HG02943 (cell line): ENCODE measurements at regions not wholly inside any gene's neighbourhood (a gene's known extent, or its start where the extent isn't known, plus 50 kb on each side); places are given as distances from the start of the nearest gene placed in this dataset.
"Not testable (repeated sequence)": the region's sequence is repeated elsewhere in the genome, so short reads cannot be mapped to it uniquely, and the experiment has no call there.

ENCODE experiments used
- ATAC-seq: cut with Tn5 transposase; IDR thresholded peaks from one replicate; pipeline ENCODE4 v1.9.1; 2021; ENCODE audit warnings: mild to moderate bottlenecking, low read depth, moderate library complexity; ENCODE audit not compliant: unreplicated experiment

DNA sequence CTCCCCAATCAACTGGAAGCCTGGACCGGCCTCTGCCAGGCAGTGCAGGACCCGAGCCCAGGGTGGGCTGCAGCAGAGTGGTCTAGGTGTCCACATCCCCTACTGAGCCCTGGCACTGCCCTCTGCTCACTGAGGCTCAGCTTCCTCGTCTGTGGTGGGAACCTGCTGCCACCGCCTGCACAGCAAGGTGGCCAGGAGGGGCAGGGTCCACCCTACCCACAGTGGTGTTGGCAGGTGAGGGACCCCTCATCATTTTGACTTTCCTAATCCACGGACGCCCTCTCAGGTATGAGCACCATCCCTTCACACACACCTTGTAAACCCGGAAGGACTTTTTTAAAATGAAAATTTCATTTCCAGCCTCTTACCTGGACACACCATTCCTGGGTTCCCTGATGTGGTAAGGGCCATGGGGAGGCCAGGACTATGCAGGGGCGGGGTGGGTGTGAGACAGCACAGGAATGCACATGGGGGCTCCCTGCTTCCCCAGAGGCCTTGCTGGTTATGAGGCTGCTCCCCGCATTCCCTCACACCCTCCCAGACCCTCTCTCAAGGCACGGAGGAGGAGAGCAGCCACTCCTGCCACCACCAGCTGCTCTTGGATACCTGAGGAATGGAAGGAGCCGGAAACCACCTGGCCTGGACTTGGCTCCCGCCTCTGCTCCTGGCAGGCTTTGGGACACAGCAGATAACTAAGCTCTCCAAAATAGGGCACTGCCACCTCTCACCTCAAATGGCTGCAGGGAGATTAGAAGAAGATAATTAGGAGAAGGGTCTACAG is 185.9 kb upstream of the TPM1 start:
- no peak for ATAC-seq

DNA sequence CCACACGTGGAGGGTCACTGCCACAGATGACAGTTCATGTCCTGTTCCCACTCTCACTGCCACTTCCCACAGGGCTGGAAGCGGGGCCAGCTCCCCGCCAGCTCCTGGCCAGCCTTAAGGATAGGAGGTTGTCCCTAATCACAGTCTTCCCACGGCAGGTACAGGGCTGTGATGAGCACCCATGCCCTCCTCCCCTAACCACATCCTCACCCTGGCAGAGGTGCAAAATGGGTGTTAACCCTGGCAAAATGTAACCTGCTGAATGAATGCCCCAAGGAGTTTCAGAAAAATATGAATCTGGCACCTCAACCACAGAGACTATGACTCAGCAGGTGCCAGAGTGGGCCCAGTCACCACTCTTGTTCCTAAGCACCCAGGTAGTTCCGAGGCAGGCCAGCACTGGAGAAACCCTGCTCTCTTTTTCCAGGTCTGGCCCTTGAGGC is 185.1 kb upstream of the TPM1 start:
- ATAC-seq, result no peak

DNA sequence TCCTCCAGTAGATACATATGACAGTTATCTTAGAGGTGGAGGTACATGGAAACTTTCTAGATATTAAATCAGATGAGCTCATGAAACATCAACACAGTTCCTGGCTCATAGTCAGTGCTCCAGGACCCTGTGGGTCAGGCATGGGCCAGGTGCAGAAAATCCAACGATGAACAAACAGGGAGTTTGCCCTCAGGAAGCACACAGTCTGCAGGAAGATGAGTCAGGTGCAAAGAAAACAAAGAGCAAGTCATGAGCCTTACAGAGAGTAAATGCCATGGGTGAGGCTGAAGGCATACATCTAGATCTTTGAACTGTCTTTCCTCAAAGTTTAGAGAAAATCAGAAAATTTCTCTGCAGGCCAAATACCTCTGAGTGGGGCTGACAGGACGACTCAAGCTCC is 184.2 kb upstream of the TPM1 start:
- no peak for ATAC-seq

DNA sequence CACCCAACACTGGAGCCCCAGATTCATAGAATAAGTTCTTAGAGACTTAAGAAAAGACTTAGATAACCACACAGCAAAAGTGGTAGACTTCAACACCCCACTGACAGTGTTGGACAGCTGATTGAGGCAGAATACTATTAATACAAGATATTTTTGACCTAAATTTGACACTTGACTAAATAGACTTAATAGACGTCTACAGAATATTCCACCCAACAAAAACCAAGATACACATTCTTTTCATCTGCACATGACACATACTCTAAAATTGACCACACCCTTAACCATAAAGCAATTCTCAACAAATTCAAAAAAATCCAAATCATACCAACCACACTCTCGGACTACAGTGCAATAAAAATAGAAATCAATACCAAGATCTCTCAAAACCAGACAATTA is 179.8 kb upstream of the TPM1 start:
- ATAC-seq, result no peak

DNA sequence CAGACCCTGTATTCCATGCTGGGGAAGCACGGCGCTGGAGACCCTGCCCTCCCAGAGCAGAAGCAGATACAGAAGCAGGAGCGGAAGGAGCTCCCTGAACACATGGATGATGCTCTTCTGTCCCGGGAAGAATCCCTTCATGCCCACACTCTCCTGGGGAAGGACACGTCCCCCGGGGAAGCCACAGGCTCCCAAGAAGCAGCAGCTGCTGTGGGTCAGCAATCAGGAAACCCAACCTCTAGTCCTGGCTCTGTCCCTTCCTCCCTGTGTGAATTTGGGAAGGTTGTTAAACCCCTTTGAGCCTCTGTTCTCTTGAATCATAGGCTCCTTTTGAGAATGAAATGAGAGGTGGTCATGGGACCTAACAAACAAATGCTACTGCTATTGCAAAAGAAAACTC is 176.2 kb upstream of the TPM1 start:
- no peak for ATAC-seq

DNA sequence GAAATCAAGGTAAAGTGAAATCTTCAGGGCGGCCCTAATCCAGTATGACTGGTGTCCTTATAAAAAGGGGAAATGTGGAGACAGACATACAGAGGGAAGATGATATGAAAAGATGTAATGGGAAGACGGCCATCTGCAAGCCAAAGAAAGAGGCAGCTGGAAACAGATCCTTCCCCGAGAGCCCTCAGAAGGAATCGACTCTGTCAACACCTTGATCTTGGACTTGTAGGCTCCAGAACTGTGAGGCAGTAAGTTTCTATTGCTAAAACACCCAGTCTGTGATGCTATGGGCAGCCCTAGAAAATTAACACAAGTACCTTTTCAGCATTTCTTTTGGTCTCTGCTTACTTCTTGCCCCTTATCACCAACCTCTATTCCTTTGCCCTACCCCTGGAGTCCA is 174.7 kb upstream of the TPM1 start:
- ATAC-seq, result no peak

DNA sequence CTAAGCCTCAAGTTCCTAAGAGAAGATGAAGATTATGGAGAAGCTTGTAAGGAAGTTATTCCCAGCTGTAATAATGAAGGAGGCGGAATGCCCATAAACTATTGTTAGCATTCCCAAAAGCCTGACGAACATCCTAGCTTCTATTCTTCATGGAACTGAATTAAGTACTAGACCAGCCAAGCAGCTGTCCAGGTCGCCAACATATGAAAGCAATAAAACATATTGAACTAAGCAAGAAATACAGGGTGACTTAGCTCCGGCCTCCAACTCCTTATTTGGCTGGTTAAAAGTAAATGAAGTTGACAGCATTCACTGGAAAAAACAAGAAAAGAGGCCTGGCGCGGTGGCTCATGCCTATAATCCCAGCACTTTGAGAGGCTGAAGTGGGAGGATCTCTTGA is 174.0 kb upstream of the TPM1 start:
- no peak for ATAC-seq

DNA sequence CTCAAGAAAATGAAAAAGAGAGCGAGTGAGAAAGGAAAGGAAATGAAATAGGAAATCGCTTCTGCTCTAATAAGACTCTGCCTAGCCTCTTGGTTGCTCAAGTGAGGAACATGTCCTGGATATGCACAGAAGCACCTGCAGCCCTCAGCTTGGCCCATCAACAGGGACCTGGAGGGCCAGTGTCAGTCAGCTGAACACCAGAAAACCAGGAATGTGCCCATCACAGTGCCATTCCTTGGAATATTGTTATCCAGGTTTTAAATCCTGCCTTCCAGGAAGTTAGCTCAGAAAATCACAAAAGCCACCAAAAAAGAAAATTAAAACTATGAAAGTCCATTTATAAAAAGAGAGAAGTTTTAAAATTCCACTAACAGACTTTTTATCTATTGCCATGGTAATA is 173.4 kb upstream of the TPM1 start:
- no peak for ATAC-seq

DNA sequence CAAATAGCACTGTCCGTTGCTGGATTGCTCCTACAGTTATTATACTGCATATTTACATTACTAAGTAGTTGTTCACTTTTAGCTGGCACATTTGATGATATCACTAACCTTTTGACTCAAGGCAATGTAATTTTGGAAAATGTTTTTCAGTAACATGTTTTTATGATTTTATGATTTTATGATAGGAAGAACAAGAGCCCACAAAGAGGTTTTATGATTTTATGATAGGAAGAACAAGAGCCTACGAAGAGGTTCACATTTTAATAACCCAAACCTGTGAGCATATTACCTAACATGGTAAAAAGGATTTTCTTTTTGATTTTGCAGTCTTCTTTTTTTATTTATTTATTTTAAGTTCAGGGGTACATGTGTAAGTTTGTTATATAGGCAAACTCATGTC is 172.3 kb upstream of the TPM1 start:
- ATAC-seq, result no peak

DNA sequence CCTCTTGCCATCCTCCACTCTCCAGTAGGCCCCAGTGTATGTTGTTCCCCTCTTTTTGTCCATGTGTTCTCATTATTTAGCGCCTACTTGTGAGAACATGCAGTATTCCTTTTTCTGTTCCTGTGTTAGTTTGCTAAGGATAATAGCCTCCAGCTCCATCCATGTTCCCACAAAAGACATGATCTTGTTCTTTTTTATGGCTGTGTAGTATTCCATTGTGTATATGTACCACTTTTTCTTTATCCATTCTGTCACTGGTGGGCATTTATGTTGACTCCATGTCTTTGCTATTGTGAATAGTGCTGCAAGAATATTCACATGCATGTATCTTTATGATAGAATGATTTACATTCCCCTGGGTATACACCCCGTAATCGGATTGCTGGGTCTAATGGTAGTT is 171.8 kb upstream of the TPM1 start:
- ATAC-seq, result not testable (repeated sequence)

DNA sequence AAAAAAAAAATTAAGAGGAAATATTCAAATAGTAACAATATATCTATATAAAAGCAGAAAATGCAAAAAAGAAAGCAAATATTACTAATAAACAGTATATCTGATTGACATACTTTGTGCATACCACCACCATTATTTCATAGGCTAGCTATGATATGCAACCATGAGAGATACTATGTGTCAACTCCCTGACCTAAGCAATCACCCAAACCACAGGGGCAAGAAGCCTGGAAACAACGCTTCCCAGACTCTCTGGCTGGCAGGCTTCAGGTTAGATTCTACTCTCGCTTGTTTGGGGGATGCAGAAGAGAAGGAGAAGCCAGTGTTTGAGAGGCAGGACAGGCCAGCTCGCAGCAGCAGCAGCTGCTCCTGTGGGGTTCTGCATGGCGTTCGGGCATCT is 169.3 kb upstream of the TPM1 start:
- ATAC-seq, result no peak

DNA sequence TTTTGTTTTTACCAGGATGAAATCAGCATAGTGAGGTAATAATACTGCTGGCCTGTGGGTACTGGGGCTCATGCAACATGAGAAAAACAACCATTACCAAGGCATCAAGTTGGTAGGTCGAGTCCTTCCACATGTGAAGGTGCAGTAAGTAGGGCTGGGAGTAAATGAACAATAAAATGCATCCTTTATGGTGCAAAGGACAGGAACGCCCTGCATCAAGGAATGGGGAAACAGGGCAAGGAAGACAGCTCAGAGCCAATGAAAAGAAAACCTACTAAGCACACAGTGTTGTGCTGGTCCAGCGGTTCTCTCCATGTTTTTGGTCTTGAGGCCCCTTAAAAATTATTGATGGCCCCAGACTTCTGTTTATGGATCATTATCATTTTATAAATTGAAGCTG is 168.5 kb upstream of the TPM1 start:
- no peak for ATAC-seq

DNA sequence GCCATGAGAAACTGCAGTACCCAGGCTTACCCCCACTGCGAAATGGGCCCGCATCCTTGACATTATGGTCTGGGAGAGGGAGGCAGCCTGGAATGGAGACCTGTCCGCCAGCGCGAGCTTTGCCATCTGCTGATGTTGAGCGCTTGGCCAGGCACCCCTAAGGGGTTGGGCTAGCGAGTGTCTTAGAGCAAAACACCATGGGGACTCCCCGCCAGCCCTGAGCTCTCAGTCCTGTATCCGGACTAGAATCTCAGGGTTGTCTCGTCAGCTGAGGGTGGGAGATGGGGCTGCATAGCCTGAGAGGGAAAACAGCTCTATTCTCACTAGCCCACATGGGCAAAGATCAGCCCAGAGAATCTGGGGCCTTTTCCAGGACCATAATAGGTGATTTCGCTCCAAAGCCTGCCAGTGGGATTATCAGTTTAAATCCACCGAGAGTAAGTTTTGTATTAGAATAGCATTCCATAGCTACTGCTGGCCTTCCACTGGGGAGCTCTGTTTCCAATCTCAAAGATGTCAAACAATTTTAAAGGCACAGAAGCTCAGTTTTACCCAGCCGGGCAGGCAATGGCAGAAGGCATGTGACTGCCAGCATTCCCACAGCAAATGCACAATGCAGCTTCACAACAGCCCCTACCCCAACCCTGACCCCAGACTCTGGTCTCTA is 167.5 kb upstream of the TPM1 start:
- ATAC-seq, result no peak

DNA sequence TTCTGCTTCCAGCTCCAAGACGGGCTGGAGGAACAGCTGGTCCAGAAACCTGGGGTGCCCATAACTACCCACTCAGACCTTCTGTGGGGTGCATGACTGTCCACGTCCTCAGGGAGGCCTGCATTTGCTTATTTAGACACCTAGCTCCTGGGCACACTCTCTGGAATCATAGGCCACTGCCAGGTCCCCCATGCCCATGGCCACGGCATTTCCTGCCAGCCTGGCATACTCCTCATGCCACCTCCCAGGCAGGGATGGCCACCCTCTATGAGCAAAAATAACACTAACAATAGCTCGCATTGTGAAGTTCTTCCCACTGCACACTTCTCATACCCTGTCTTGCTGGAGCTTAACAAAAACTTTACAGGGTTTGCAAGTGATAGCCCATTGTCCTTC is 166.9 kb upstream of the TPM1 start:
- ATAC-seq, result no peak

DNA sequence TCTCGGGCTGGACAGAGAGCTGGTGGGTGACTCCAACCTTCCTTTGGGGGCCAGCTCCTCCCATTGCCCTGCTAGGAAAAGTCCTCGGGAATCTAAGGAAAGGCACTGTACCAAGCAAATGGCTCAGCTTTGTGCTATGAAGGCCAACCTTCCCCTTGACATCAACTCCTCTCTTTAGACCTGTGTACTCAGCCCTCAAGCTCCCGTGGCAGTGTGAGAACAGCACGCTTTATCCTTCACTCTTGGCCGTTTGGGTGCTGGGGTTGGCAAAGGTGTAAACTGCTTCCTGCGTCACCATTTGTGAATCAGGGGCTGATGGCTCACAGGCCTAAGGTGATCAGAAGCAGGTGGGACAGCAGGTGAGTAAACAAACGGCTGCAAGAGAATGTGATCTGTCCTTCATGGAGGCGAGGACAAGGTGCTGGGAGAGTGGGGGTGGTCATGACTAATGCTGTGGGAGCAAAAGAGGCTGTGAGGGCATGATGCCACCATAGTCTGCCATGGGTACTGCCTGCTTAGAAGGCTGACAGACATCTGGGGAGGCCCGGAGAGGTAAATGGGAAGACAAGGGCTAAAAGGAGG is 165.2 kb upstream of the TPM1 start:
- ATAC-seq, result no peak

DNA sequence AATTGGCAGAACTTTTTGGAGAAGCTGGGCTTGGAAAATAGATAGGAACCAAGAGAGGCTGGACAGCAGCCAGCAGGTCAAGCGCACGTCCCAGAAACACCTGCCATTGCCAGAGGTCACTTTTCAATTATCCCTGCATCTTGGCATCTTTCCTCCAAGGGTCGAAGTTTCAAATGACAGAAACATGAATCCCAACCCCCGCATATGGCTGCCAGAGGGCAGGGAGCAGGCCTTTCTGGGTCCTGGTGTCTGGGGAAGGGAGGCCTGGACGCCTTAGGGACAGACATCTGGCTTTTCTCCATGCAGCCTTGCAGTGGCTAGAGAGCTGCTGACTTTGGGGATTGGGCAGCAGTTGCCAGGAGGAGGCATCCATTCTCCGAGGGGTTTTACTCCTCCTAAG is 164.5 kb upstream of the TPM1 start:
- no peak for ATAC-seq

DNA sequence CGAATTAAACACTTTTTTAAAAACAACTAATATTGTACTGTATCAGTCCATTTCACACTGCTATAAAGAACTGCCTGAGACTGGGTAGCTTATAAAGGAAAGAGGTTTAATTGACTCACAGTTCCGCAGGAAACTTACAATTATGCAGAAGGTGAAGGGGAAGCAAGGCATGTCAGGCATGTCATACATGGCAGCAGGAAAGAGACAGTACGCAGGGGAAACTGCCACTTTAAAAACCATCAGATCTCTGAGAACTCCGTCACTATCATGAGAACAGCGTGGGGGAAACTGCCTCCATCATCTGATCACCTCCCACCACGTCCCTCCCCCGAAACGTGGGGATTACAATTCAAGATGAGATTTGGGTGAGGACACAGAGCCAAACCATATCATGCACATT is 162.8 kb upstream of the TPM1 start:
- no peak for ATAC-seq

DNA sequence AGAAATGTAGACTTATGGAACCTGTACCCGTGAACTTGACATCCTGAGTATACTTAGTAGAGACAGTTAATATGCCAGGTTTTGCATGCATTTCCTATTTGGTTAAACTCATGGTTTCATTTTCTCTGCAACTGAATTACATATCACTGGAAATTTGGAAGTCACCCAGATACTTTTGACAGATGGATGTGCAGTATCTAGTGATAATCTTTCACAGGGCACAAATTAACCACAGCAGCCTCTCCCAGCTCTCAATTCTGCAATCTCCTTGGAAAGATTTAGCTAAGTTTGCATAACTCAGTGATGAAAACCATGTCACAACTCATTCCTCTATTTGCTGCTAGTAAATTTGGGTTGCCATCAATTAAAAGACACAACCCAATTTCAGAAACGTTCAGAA is 162.3 kb upstream of the TPM1 start:
- no peak for ATAC-seq

DNA sequence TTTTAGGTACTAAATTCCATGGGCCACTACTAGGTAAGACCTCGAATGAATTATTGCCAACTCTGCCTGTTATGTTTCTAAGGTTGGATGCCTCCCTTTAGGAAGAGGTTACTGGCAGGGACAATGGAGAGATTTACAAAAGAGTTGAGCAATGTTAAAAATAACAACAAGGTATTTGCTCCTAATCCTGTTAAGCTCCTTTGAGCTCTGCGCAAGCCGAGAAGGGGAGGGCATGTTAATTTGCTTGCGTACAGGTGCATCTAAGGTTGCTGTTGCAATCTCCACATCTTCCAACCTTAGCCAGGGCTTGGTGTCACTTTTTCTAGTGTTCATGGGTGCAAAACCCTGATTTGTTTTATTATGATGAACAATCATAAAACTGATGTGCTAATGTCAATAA is 161.5 kb upstream of the TPM1 start:
- ATAC-seq, result no peak

DNA sequence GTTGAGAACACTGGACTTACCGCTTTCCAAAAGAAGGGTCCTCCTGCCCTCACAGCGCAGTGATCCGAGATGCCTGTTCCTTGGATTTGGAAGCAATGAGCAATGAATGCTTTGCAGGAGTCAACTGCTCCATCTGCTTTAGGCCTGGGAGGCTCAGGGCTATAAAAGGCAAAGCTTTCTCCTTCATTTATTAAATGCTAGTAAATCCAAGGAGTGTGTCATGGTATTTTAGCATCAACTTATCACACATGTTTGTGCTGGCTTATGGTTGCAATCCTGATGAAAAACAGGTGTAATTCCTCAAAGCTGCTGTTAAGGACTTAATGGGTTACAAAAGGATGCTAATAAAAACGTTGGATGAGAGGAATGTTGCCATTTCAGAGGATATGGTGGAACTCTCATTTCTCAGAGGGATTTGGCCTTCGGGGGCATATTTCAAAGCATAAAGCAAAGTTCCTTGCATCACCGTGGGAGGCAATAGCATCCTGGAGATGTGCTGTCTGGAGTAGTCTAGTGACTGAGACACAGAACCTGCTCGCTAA is 158.5 kb upstream of the TPM1 start:
- no peak for ATAC-seq

DNA sequence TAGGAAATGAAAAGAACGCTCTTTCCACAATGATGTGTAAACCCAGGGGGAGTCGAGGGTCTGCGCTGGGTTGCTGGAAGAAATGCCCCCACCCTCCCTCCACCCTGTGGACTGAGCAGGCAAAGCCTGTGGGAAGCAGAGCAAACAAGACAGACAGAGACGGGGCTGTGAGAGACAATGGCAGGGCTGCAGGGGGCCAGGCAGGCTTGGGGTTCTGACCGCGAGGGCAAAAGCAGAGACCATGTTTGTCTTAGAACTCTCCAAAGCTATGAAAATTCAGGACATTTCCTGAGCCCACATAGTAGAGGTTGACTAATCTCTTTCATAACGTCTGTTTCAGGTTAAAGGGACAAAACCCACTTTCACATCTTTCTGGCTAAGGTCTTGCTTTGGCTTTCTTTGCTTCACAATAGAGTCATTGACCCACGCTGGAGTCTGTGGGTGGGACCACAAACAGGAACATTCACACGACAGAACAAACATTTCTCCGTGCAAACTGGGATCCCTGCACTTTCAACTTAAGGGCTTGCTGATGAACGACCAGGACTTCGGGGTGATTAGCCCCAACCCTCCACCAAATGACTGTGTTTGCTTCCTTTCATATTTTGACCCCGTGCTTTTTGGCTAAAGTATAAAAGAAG is 156.0 kb upstream of the TPM1 start:
- no peak for ATAC-seq
